GM21529 (cell line): ENCODE measurements at regions not wholly inside any gene's neighbourhood (a gene's known extent, or its start where the extent isn't known, plus 50 kb on each side); places are given as distances from the start of the nearest gene placed in this dataset.
"Not testable (repeated sequence)": the region's sequence is repeated elsewhere in the genome, so short reads cannot be mapped to it uniquely, and the experiment has no call there.

Experiments used
- ATAC-seq: cut with Tn5 transposase; IDR thresholded peaks from one replicate; pipeline ENCODE4 v1.9.1; 2021; ENCODE audit not compliant: unreplicated experiment

DNA sequence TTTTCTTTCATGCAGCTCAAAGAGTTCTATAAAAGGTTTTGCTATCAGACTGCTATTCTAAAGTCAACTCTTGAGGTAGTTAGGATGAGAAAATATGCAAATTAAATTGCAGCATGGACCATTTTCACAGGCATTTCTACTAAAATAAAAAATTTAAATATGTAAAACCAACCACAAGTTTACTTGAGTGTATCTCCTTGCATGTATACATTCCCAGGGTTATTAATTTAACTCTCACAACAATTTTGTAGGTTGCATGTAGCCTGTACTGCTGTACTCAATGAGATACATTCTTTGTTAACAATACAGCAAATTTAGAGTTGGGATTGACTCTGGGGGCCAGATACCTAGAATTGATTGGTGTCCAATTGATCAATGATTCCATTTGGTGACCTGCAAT, 265.8 kb downstream of the MED10 start:
- no peak for ATAC-seq

DNA sequence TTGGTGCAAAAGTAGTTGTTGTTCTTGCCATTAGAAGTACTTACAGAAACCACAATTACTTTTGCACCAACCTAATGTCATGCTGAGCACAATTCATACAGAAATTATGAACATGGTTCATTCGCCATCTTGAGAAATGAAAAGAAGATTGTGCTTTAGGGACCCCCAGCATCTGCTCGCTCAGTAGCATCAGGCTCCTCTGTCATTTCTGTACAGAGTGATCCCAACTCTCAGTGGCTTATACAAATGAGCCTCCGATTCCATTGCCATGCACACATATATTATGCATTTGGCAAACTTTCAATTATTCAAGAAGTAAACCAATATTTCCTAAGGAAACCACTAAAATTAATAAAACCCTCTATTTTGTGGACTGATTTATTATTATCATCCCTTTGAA, 266.2 kb downstream of the MED10 start:
- ATAC-seq = no peak

DNA sequence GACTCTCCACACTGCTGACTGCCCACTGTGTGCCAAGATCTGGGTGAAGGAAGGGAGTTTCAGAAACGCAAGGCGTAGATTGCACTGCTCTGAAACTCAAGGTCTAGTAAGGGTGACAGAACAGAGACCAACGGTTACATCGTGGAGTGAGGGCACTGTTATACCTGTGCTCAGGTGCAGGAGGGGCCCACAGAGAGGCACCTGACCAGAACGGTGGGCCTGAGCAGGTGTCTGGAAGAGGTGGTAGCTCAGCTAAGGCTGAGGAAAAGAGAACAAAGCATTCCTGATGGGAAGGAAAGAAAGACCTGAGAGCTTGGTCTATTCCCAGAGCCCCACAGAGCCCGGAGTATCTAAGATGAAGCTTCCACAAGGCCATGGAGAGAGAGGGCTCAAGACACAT, 267.2 kb downstream of the MED10 start:
- ATAC-seq = no peak

DNA sequence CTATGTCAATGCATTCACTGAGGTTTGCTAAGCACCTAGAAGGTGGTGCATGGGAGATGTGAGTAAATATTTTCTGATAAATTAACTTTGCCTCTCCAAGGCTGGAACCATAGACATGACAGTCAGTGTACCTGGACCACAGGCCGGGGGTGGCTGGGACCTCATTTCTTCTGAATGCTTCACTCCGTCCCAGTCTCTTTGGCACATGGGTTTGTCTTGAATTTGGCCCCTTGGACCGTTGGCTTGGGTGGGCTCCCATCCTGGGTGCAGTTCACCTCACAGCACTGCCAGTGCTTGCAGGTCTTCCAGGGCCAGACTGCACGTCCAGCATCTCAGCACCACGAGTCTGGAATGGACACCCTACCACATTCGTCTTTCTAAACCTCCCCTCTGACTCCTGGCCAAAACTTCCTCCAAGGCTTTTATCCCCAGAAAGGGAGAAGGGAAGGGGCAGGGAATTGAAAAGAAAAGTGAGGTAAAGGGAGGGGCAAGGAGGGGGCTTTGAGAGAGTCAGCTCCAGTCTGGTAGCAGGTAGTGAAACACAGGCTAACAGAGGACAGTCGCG, 267.8 kb downstream of the MED10 start:
- no peak for ATAC-seq

DNA sequence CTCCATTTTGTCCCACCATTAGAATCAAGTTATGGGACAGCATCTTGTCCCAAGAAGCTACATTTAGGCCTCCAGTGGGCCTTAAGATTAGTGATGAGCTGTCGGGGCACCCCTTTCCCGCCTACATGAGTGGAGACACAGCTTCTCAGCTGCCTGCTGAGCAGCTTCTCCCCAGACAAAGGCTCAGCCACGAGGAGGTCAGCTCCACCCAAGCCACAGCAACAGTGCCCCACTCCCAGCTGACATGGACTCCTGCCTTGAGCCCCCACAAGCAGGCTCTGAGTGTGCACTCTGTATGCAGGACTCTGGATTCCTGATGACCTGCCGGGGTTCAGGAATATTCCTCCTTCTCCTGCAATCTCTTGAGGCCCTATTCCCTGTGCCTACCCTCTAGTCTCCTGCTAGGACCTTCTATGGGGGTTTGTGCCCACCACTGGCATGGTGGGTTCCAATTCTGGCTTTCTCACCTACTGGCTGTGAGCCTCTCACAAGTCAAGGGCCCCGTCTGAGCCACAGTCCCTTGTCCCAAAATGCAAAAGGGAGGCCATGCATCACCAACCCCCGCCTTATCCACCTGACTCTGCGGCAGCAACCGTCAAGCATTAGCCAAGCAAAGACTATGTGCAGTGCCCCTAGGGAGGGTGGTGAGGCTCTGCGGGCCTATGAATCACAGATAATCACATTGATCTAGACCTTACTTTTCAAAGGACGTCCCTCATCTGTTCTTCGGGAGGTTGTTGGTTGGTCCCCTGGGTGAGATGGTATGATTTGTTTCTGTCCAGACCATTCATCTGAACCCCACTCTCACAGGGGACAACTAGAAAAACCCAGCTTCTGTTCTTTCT, 269.1 kb downstream of the MED10 start:
- ATAC-seq = no peak

DNA sequence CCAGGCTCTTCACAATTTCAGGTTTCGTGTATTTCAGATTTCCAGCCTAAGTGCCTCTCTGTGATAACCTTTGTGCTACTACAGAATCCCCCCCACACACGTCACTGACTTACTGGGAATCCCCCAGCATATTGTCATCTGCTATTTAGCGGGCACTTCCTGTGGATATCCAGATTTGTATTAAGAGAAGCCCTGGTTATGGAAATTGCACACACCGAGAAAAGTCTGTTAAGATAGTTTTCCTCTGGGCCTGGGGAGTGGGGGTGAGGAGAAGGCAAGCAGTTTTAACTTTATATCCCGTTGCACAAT, 269.9 kb downstream of the MED10 start:
- ATAC-seq = no peak

DNA sequence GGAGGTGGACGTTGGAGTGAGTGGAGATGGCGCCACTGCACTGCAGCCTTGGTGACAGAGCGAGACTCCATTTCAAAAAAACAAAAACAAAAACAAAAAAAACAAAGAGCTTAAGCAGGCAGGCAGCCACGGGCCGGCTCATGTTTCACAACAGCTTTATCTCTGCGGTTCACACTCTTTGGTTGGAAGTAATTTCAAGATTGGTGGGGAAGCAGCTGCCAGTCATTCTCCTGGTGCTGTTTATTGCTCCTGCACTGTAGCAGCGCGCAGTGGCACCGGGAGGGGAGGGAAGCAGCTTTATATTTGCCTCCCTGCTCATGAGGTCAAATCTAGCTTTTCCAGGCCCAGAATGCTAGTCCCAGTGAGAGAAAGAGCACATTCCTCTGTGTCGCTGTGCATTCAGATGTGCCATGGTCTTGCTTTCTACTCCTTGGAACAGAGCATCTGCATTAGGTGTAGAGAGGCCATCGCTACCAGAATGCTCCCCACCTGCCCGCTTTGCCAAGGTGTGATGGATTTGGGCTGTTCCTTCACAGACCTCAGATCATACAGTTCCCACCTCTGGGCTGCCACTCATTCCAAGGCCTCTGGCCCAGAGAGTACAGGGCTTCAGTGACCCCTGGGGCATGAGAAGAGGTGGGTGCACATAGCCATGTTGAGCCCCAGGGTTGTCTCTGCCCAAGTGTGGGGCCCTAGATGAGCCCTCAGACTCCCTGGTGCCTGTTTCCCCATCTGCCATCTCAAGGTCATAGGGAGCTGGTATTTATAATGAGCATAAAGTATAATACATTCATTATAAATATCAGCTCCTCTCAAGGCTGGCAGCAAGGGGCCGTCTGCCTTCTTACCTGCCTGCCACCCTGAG, 270.4 kb downstream of the MED10 start:
- ATAC-seq = no peak

DNA sequence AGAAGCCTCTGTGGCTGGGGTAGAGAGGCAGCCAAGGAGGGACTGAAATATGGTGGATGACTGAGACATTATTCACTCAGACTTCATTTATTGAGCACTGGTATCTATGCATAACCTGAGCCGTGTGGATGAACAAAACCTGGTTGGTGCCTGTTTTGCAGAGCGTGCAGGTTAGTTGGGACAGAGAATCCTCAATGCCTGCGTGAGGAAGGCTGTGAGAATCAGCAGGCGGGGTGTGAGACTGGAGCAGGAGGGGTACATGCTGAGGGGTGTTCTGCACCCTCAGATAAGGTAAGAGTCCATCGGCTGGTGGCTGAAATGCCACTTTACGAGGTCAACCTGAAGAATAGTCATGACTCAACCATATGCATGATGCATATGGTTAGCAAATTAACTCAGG, 271.6 kb downstream of the MED10 start:
- ATAC-seq = no peak

DNA sequence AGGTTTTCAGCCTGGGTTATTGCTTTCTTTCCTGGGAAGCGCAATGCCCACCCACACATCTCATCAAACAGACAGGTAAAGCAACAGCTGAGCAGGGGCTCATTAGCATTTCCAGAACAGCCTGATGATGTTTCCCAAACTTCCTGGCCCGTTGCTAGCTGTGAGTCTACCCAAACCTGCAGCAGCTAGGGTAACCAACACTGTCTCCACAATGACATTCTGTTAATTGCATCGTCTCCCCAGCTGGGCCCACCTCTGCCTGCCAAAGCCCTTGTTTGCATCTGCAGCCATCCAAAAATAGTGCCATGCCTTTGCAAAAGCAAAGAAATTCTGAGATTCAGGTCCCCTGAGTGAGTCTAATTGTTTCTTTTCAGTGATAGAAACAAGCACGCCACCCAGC, 273.0 kb downstream of the MED10 start:
- no peak for ATAC-seq

DNA sequence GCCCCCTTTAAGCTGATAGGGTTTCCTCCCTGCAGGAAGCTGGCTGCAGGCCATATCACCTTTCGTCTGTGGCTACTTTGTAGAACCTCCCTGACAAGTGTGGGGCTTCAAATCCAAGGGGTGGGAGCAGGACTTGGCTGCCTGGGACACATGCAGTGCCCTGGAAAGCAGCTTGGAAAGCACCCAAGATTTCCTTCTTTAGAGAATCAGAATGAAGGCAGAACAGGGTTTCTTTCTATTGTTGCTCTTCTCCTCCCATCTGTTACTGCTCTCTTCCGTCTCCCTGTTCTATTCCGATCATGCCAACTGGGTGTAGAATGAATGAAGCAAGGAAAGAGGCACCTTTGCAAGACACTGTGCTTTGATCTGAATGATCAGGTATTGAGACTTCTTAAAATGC, 282.2 kb downstream of the MED10 start:
- no peak for ATAC-seq

DNA sequence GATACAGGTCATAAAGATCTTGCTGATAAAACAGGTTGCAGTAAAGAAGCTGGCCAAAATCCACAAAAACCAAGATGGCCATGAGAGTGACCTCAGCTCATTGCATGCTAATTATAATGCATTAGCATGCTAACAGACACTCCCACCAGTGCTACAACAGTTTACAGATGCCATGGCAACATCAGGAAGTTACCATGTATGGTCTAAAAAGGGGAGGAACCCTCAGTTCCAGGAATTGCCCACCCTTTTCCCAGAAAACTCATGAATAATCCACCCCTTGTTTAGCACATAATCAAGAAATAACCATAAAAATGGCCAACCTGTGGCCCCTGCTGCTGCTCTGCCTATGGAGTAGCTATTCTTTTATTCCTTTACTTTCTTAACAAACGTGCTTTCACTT, 284.2 kb downstream of the MED10 start:
- not testable (repeated sequence) for ATAC-seq

DNA sequence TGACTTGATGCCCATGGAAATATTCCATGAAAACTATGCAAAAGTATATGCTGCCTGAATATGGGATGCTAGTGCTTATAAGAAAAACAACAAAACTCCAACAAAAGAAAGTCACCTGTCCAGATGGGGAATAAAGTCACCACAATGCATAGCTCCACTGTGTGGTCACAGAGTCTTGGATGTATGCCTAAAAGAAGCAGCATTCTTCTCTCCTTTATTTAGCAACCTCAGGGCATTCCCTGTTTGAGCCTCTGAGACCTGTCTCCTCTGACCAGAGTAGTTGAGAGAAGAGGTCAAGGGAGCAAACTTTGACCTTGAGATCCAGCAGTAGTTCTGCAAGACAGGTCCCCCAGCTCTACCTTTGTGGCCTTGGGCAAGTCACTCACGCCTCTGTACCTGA, 287.5 kb downstream of the MED10 start:
- no peak for ATAC-seq

DNA sequence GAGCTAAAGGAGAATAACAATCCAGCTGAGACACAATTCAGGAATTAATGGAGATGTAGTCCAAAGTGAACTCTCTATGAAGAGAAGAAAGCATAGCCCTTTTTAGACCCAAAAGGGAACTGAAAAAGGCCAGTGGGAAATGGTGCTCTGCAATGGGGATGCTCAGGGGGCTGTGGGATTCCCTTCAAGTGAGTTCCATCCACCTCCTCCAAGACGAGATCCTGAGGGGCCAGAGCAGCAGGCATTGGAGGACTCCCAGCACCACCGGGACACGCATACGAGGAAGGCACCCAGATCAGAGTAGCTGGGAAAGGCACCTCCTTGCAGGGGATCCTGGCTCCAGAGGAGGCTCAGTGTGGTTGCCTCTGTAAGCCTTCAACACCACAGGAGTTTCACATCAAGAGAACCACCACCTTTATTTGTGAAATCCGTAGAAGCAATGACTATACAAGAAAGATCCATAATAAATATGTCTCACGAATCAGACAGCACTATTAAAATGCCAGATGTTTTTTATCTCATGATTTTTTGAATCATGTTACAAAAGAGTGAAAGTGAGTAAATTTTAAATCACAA, 288.2 kb downstream of the MED10 start:
- ATAC-seq = no peak

DNA sequence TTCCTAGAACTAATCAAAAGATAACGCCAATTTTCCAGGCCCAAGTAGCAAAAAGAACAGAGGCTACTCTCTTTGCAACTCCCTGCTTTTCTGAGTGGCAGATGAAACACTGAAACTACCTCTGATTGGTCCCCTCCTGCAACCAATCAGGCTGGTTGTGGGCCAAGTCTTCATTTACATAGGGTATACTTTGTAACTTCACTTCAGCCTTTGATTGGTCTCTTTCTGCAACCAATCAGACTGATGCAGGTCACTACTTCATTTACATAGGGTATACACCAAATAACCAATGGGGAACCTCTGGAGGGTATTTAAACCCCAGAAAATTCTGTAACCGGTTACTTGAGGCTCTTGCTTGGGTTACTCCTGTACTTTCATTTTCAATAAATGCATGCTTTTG, 289.6 kb downstream of the MED10 start:
- no peak for ATAC-seq

DNA sequence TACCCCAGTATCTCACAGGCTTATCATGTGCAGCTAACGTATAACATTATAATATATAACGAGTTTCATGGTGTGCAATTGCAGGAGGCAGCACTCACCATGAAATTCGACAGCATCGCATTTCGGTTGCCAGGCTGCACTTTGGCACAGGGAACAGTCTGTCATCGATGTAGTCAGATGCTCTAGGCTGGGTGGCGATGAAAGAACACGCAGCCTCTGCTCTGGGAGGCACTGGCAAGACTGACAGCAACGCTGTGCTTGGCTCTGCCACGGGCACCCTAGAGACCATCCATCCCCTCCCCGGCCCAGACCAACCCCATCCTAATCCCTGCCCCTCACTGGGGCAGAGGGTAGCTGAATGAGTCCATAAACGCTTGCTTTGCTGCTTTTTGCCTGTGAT, 290.8 kb downstream of the MED10 start:
- no peak for ATAC-seq

DNA sequence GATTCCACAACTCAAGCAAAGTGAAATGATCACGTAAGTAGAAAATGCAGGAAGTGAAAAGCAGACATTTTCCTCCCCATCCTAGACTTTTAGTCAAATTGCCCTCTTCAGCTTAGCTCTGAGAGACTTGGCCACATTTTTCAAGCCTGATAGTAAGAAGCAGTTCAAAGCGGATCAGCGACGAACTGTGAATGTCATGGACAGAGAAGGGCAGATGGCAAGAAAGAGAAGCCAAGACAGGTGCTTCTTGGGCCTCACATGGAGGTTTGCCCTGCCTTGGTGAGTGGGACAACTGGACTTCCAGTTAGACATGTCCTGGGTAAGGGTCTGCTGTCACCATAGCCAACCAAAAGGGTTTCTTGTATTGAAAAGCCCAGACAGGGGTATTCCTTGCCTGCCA, 291.5 kb downstream of the MED10 start:
- no peak for ATAC-seq

DNA sequence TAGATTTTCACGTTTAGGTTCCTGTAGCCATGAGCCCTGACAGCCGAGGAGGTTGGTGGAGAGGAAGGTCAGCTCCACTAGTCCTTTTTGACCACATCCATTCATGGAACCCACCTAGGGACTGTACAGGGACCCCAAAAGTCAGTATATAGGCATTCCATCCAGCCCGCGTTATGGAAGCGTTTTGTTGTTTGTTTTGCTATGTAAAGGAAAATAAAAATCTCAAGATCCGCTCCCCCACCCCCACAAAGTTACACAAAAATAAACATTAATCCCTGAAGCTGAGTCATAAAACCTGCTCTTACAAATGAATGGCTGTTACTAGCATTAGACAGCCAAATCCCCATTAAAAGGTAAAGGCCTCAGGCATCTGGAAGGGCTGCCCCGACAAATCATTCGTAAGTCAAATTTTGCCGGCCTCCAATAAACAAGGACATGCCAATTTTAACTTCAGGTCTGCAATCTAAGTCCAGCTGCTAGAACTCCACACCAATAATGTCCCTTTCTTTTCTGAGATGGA, 292.9 kb downstream of the MED10 start:
- ATAC-seq = no peak

DNA sequence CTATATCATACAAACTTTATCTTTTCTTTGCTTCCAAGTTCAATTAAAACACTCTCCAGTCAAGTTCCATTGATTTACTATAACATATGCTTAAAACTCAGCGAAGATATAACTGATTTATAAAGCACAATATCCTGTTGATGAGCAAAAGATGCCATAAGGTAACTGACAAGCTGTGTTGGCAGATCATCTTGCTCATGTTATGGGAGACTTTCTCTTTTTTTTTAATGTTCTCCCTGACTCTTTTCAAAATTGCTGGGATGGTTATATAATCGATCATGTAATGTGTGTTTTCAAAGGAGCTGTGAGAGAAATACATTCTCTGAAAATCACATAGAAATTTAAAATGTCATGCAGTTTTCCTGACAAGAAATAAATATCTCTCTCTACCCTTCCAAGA, 293.5 kb downstream of the MED10 start:
- no peak for ATAC-seq

DNA sequence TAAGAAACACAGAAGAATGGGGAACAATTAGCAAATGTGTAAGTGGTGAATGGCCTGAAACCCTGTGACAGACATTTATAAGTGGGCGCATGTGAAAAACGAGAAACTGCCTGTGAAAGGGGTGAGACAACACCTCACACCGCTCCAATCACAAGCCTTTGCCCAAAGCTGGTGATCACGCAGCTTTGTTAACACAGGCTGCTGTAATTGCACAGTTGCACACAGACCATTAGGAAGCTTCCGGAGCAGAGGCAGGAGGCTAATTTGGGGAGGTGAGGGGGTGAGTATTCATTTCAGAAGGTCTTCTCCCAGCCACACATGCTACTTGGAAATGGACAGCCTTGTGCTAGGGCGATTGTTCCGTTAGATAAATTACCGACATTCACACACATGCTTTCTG, 294.0 kb downstream of the MED10 start:
- no peak for ATAC-seq

DNA sequence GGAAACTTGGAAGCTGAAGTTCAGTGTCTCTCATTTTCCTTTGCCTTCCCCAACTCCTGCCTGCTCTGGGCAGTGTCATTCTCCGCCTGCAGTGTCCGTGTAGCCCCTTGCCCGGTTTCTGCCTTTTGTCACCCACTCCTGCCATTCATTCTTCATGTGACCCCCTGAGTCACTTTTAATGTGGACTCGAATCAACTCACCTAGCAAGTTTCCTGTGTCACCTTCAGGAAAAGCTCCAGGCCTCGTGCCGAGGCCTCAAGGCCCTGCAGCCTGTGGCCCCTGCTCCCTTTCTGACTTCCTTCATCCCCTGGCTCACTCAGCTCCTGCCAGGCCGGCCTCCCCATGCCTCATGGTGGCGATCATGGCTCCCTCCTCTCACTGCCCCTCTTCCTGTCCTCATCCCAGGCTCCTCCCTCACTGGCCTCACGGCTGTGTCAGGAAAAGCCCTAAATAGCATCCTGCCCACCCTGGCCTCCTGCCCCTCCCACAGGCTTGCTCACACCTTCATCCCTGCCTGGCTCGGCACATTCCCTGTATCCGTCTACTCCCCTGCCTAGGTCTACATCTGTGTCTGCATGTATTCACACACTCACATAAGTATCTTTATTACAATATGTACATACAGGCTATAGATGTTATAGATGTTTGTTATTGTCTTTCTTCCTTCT, 294.9 kb downstream of the MED10 start:
- no peak for ATAC-seq

DNA sequence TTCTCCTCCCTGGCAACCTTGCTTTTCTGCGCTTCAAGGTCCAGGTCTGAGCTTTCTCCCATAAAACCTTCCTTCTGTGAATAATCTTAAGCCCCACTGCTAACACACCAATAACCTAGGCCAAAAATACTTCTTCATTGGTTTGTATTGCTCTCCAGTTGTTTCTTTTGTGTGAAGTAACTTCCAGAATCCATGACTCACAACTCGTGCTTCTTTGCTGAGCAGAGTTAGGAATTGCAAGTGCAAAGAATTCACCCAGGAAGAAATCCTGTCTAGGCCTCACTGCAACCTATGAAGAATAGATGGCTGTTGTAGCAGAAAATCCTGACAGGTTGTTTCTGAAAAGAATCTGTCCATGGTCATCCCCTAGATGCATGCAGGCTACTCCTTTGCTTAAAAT, 295.7 kb downstream of the MED10 start:
- ATAC-seq = no peak
